Fibroblast of lung (primary cell): ENCODE measurements at regions not wholly inside any gene's neighbourhood (a gene's known extent, or its start where the extent isn't known, plus 50 kb on each side); places are given as distances from the start of the nearest gene placed in this dataset.

ENCODE experiments used
- CTCF ChIP-seq, 2 donors: IDR thresholded peaks in 1 of 2; conservative IDR thresholded peaks in 1 of 2; 1 replicate in 1 of 2; 2 replicates in 1 of 2; pipeline ENCODE4 v1.5.1; 2011 to 2012; ENCODE audit warnings: low read length in 2 of 2, control low read depth in 1 of 2, inconsistent platforms in 1 of 2, low read depth in 1 of 2, mild to moderate bottlenecking in 1 of 2
- EZH2 ChIP-seq: IDR thresholded peaks from 2 replicates; pipeline ENCODE4 v1.5.1; 2012; ENCODE audit warnings: low read length, control low read depth, mild to moderate bottlenecking; ENCODE audit errors: missing control alignments

- TF ChIP-seq CTCF (conservative IDR thresholded peaks at IDR 0.05 in 1 of 2, IDR thresholded peaks at IDR 0.05 in 1 of 2; ENCODE audit: low read depth in 1 of 2, low read length in 2 of 2) (no peak), EZH2 (no peak)
Observed at GRCh38 chr4:96431094-96431493, 591.2 kb downstream of the PDHA2 start.
